Stimulated activated naive CD8-positive, alpha-beta T cell treated with anti-CD3 and anti-CD28 coated beads, Interleukin-15, amount 100 ng/mL, for 72 hours (primary cell): ENCODE measurements at regions not wholly inside any gene's neighbourhood (a gene's known extent, or its start where the extent isn't known, plus 50 kb on each side); places are given as distances from the start of the nearest gene placed in this dataset.

Experiments used
- ATAC-seq: fragments of 150-1000 bp; cut with Tn5 transposase; 2 replicates; pipeline ENCODE4 v1.10.0; 2021; ENCODE audit warnings: mild to moderate bottlenecking, moderate library complexity
- DNase-seq, 2 donors: peaks; one replicate each; pipeline ENCODE4 v3.0.0; 2021 to 2022
- H3K27ac Mint-ChIP-seq, 2 donors: one replicate each; pipeline ENCODE4 v1.8.0; 2022; ENCODE audit warnings: mild to moderate bottlenecking in 2 of 2, mixed read lengths in 2 of 2, moderate library complexity in 2 of 2
- H3K27me3 Mint-ChIP-seq: one replicate; pipeline ENCODE4 v1.8.0; 2022; ENCODE audit warnings: mixed read lengths
- H3K4me1 Mint-ChIP-seq: one replicate; pipeline ENCODE4 v1.8.0; 2022; ENCODE audit warnings: mild to moderate bottlenecking, mixed read lengths
- H3K4me3 Mint-ChIP-seq, 2 donors: one replicate each; pipeline ENCODE4 v1.8.0; 2022; ENCODE audit warnings: mild to moderate bottlenecking in 2 of 2, mixed read lengths in 2 of 2, moderate library complexity in 1 of 2
- H3K9me3 Mint-ChIP-seq, 2 donors: one replicate each; pipeline ENCODE4 v1.8.0; 2022; ENCODE audit warnings: mixed read lengths in 2 of 2

- Mint-ChIP-seq H3K27me3 (peaks cover 7% of the 10 kb centered on the region), H3K4me1 (no peaks in the 10 kb centered on the region), H3K27ac (no peak overlapping the region), H3K4me3 (no peak overlapping the region), H3K9me3 (no peaks in the 10 kb centered on the region)
- DNase-seq (no peak), ATAC-seq (no peak)
Observed at GRCh38 chr18:47471784-47472183, 220.3 kb upstream of the SKOR2 start.

- DNase-seq (no peak), ATAC-seq (no peak)
- no peaks in the 10 kb centered on the region for H3K9me3 Mint-ChIP-seq
- H3K4me3 Mint-ChIP-seq, result no peak overlapping the region
- no peaks in the 10 kb centered on the region for H3K4me1 Mint-ChIP-seq
- no peaks in the 10 kb centered on the region for H3K27me3 Mint-ChIP-seq
- H3K27ac Mint-ChIP-seq, result no peak overlapping the region
Observed at GRCh38 chr18:47470941-47471340, 219.5 kb upstream of the SKOR2 start.

- Mint-ChIP-seq H3K4me1 (no peaks in the 10 kb centered on the region), H3K27me3 (no peaks in the 10 kb centered on the region), H3K27ac (no peak overlapping the region), H3K9me3 (no peaks in the 10 kb centered on the region), H3K4me3 (no peak overlapping the region)
- DNase-seq (no peak), ATAC-seq (no peak)
Observed at GRCh38 chr18:47469576-47469975, 218.1 kb upstream of the SKOR2 start.

- Mint-ChIP-seq H3K4me3 (no peak overlapping the region), H3K27ac (no peak overlapping the region), H3K9me3 (no peaks in the 10 kb centered on the region), H3K4me1 (no peaks in the 10 kb centered on the region), H3K27me3 (peaks cover 5% of the 10 kb centered on the region)
- DNase-seq (no peak), ATAC-seq (no peak)
Observed at GRCh38 chr18:47461977-47462376, 210.5 kb upstream of the SKOR2 start.

GRCh38 chr18:47461406-47461948 lies 210.0 kb upstream of the SKOR2 start:
- no peaks in the 10 kb centered on the region for H3K4me1 Mint-ChIP-seq
- no peak overlapping the region for H3K4me3 Mint-ChIP-seq
- peaks cover 5% of the 10 kb centered on the region for H3K27me3 Mint-ChIP-seq
- H3K27ac Mint-ChIP-seq, result no peak overlapping the region
- H3K9me3 Mint-ChIP-seq, result no peaks in the 10 kb centered on the region
- ATAC-seq, result no peak
- DNase-seq, result no peak

GRCh38 chr18:47458483-47458882 lies 207.0 kb upstream of the SKOR2 start:
- H3K27me3 Mint-ChIP-seq, result peaks cover 5% of the 10 kb centered on the region
- DNase-seq, result no peak
- no peak for ATAC-seq
- H3K27ac Mint-ChIP-seq, result peak overlapping the region in 1 of 2 donors; percentile 0
- H3K4me1 Mint-ChIP-seq, result no peaks in the 10 kb centered on the region
- H3K9me3 Mint-ChIP-seq, result no peaks in the 10 kb centered on the region
- no peak overlapping the region for H3K4me3 Mint-ChIP-seq

- H3K27ac Mint-ChIP-seq, result no peak overlapping the region
- H3K4me3 Mint-ChIP-seq, result no peak overlapping the region
- DNase-seq (no peak), ATAC-seq (no peak)
- no peaks in the 10 kb centered on the region for H3K4me1 Mint-ChIP-seq
- H3K27me3 Mint-ChIP-seq, result peaks cover 5% of the 10 kb centered on the region
- H3K9me3 Mint-ChIP-seq, result no peaks in the 10 kb centered on the region
Observed at GRCh38 chr18:47457614-47458013, 206.2 kb upstream of the SKOR2 start.

GRCh38 chr18:47453038-47453437 lies 201.6 kb upstream of the SKOR2 start:
- H3K27ac Mint-ChIP-seq, result no peak overlapping the region
- H3K4me1 Mint-ChIP-seq, result no peaks in the 10 kb centered on the region
- no peaks in the 10 kb centered on the region for H3K27me3 Mint-ChIP-seq
- DNase-seq (no peak), ATAC-seq (no peak)
- H3K4me3 Mint-ChIP-seq, result no peak overlapping the region
- H3K9me3 Mint-ChIP-seq, result no peaks in the 10 kb centered on the region

- H3K4me3 Mint-ChIP-seq, result no peak overlapping the region
- H3K9me3 Mint-ChIP-seq, result peaks cover 0 to 10% of the 10 kb centered on the region in 2 donors
- no peaks in the 10 kb centered on the region for H3K27me3 Mint-ChIP-seq
- ATAC-seq, result no peak
- H3K27ac Mint-ChIP-seq, result no peak overlapping the region
- H3K4me1 Mint-ChIP-seq, result no peaks in the 10 kb centered on the region
- no peak for DNase-seq
Observed at GRCh38 chr18:47448956-47449355, 197.5 kb upstream of the SKOR2 start.

- ATAC-seq (no peak), DNase-seq (no peak)
- H3K27me3 Mint-ChIP-seq, result peaks cover 32% of the 10 kb centered on the region
- H3K4me3 Mint-ChIP-seq, result no peak overlapping the region
- no peak overlapping the region for H3K27ac Mint-ChIP-seq
- H3K4me1 Mint-ChIP-seq, result no peaks in the 10 kb centered on the region
- H3K9me3 Mint-ChIP-seq, result peaks cover 0 to 6% of the 10 kb centered on the region in 2 donors
Observed at GRCh38 chr18:47441914-47442313, 190.5 kb upstream of the SKOR2 start.

- Mint-ChIP-seq H3K27ac (no peak overlapping the region), H3K4me1 (no peaks in the 10 kb centered on the region), H3K27me3 (peaks cover 34% of the 10 kb centered on the region), H3K9me3 (no peaks in the 10 kb centered on the region), H3K4me3 (no peak overlapping the region)
- no peak for DNase-seq
- ATAC-seq, result no peak
Observed at GRCh38 chr18:47438001-47438400, 186.5 kb upstream of the SKOR2 start.

- no peak overlapping the region for H3K4me3 Mint-ChIP-seq
- peaks cover 33% of the 10 kb centered on the region for H3K27me3 Mint-ChIP-seq
- ATAC-seq, result no peak
- no peaks in the 10 kb centered on the region for H3K9me3 Mint-ChIP-seq
- no peak overlapping the region for H3K27ac Mint-ChIP-seq
- DNase-seq, result no peak
- no peaks in the 10 kb centered on the region for H3K4me1 Mint-ChIP-seq
Observed at GRCh38 chr18:47436871-47437270, 185.4 kb upstream of the SKOR2 start.

GRCh38 chr18:47434214-47434746 lies 182.8 kb upstream of the SKOR2 start:
- no peak overlapping the region for H3K4me3 Mint-ChIP-seq
- H3K27ac Mint-ChIP-seq, result no peak overlapping the region
- peaks cover 17% of the 10 kb centered on the region for H3K27me3 Mint-ChIP-seq
- H3K4me1 Mint-ChIP-seq, result no peaks in the 10 kb centered on the region
- ATAC-seq (no peak), DNase-seq (no peak)
- no peaks in the 10 kb centered on the region for H3K9me3 Mint-ChIP-seq

- H3K4me3 Mint-ChIP-seq, result no peak overlapping the region
- ATAC-seq (no peak), DNase-seq (no peak)
- no peak overlapping the region for H3K27ac Mint-ChIP-seq
- peaks cover 7% of the 10 kb centered on the region for H3K27me3 Mint-ChIP-seq
- no peaks in the 10 kb centered on the region for H3K9me3 Mint-ChIP-seq
- no peaks in the 10 kb centered on the region for H3K4me1 Mint-ChIP-seq
Observed at GRCh38 chr18:47427923-47428637, 176.6 kb upstream of the SKOR2 start.

GRCh38 chr18:47427072-47427471 lies 175.6 kb upstream of the SKOR2 start:
- H3K27ac Mint-ChIP-seq, result no peak overlapping the region
- H3K4me3 Mint-ChIP-seq, result no peak overlapping the region
- DNase-seq (no peak), ATAC-seq (no peak)
- H3K4me1 Mint-ChIP-seq, result no peaks in the 10 kb centered on the region
- no peaks in the 10 kb centered on the region for H3K9me3 Mint-ChIP-seq
- H3K27me3 Mint-ChIP-seq, result peaks cover 7% of the 10 kb centered on the region

GRCh38 chr18:47425365-47425764 lies 173.9 kb upstream of the SKOR2 start:
- H3K4me3 Mint-ChIP-seq, result no peak overlapping the region
- H3K27ac Mint-ChIP-seq, result no peak overlapping the region
- DNase-seq (no peak), ATAC-seq (no peak)
- peaks cover 3% of the 10 kb centered on the region for H3K27me3 Mint-ChIP-seq
- no peaks in the 10 kb centered on the region for H3K9me3 Mint-ChIP-seq
- H3K4me1 Mint-ChIP-seq, result no peaks in the 10 kb centered on the region

GRCh38 chr18:47422524-47422923 lies 171.1 kb upstream of the SKOR2 start:
- no peak overlapping the region for H3K27ac Mint-ChIP-seq
- ATAC-seq, result no peak
- H3K4me1 Mint-ChIP-seq, result no peaks in the 10 kb centered on the region

More at GRCh38 chr18:47422524-47422923, 171.1 kb upstream of the SKOR2 start:
- DNase-seq, result no peak
- H3K27me3 Mint-ChIP-seq, result peaks cover 26% of the 10 kb centered on the region
- H3K9me3 Mint-ChIP-seq, result no peaks in the 10 kb centered on the region
- H3K4me3 Mint-ChIP-seq, result no peak overlapping the region
